K562 (cell line): ENCODE measurements at regions not wholly inside any gene's neighbourhood (a gene's known extent, or its start where the extent isn't known, plus 50 kb on each side); places are given as distances from the start of the nearest gene placed in this dataset.

ENCODE experiments used
- ATAC-seq: fragments of 200-7000 bp; cut with Tn5 transposase; 3 replicates; pipeline ENCODE4 v1.9.1; 2020; ENCODE audit warnings: moderate library complexity
- BruUV-seq: library from RNA; stranded (reverse); fragments of 400-500 nt; replicated peaks from 2 replicates; lab custom pipeline; 2021; lab: Mats Ljungman, UMichigan
- CTCF ChIA-PET: fragments of 300-600 bp; formaldehyde crosslinking; extraction: SDS; loops from one replicate; lab custom pipeline; 2021; ENCODE audit warnings: low intra/inter-chr PET ratio; lab: Yijun Ruan, JAX
- POLR2A ChIA-PET: fragments of 300-600, 350-650 bp; sonication (Branson Sonifier 250); formaldehyde crosslinking; extraction: SDS; loops from one replicate; lab custom pipeline; 2021; ENCODE audit warnings: antibody characterized with exemption, inconsistent platforms; lab: Yijun Ruan, JAX
- DNase-seq, 4 experiments: peaks; one replicate each; pipeline versions ENCODE4 v3.0.0 to v3.0.0-alpha.2; 2011 to 2018; ENCODE audit warnings: low spot score in 3 of 4, mixed read lengths in 3 of 4; ENCODE audit errors: extremely low read depth in 1 of 4
- FAIRE-seq: peaks from 2 replicates; lab custom pipeline; 2011; peaks lifted over from hg19 to GRCh38; lab: Jason Lieb, UNC
- H2AFZ ChIP-seq: 2 replicates; pipeline ENCODE4 v1.6.0; 2011; ENCODE audit warnings: low read depth, low read length, control low read depth, inconsistent platforms
- H3K27ac ChIP-seq: fragments of 200-600 bp; 3 replicates; pipeline ENCODE4 v1.8.0; 2011; ENCODE audit warnings: low read depth, mild to moderate bottlenecking, control low read depth, inconsistent platforms, low read length, moderate library complexity, mixed read lengths; ENCODE audit errors: extremely low read depth
- H3K27me3 ChIP-seq, 2 experiments: fragments of 300-600 bp in 1 of 2; 2 replicates in 1 of 2; 3 replicates in 1 of 2; pipeline versions ENCODE4 v1.6.0 to v1.8.0; 2011; ENCODE audit warnings: inconsistent platforms in 2 of 2, low read length in 2 of 2, mild to moderate bottlenecking in 1 of 2, mixed read lengths in 1 of 2, moderate library complexity in 1 of 2; ENCODE audit not compliant: control insufficient read depth in 2 of 2, insufficient read depth in 2 of 2
- H3K36me3 ChIP-seq: fragments of 300-600 bp; 3 replicates; pipeline ENCODE4 v1.8.0; 2011; ENCODE audit warnings: mild to moderate bottlenecking, low read length, inconsistent platforms; ENCODE audit not compliant: control insufficient read depth, insufficient read depth
- H3K4me1 ChIP-seq, 2 experiments: fragments of 200-600 bp in 1 of 2; replicated peaks in 1 of 2; 2 replicates in 1 of 2; 3 replicates in 1 of 2; pipeline versions ENCODE4 v1.5.1 to v1.8.0; 2011; ENCODE audit warnings: inconsistent platforms in 2 of 2, low read length in 2 of 2, mild to moderate bottlenecking in 1 of 2, mixed read lengths in 1 of 2, moderate library complexity in 1 of 2; ENCODE audit not compliant: control insufficient read depth in 2 of 2, insufficient read depth in 2 of 2
- H3K4me2 ChIP-seq: 2 replicates; pipeline ENCODE4 v1.6.1; 2011; ENCODE audit warnings: low read length, control low read depth, inconsistent platforms, mixed read lengths; ENCODE audit not compliant: insufficient read depth
- H3K4me3 ChIP-seq: fragments of 200-600 bp; sonication (generic), shearing (Covaris generic); 2 replicates; pipeline ENCODE4 v1.5.1; 2016; ENCODE audit warnings: control low read depth, inconsistent platforms
- H3K79me2 ChIP-seq: fragments of 200-600 bp; 3 replicates; pipeline ENCODE4 v1.8.0; 2011; ENCODE audit warnings: low read length, inconsistent platforms; ENCODE audit not compliant: control insufficient read depth, insufficient read depth
- H3K9ac ChIP-seq, 2 experiments: 2 replicates each; pipeline versions ENCODE4 v1.6.0 to v1.6.1; 2011; ENCODE audit warnings: low read depth in 2 of 2, low read length in 2 of 2, control low read depth in 1 of 2, inconsistent platforms in 1 of 2, mild to moderate bottlenecking in 1 of 2, mixed read lengths in 1 of 2; ENCODE audit not compliant: insufficient read depth in 1 of 2
- H3K9me1 ChIP-seq: one replicate; pipeline ENCODE4 v1.6.0; 2011; ENCODE audit warnings: inconsistent platforms, mild to moderate bottlenecking, low read length, moderate library complexity; ENCODE audit not compliant: control insufficient read depth, insufficient read depth
- H3K9me3 ChIP-seq: replicated peaks from 2 replicates; pipeline ENCODE4 v1.5.1; 2011; ENCODE audit warnings: low read depth, low read length, inconsistent platforms; ENCODE audit not compliant: control insufficient read depth, insufficient read depth
- H4K20me1 ChIP-seq: replicated peaks from 2 replicates; pipeline ENCODE4 v1.6.1; 2011; ENCODE audit warnings: low read length, inconsistent platforms, mixed read lengths; ENCODE audit not compliant: control insufficient read depth, insufficient read depth
- BMI1 ChIP-seq: fragments of 150-350 bp; IDR thresholded peaks from 2 replicates; pipeline ENCODE4 v1.6.1; 2014; ENCODE audit warnings: low read length
- CBX8 ChIP-seq: fragments of 200-600 bp; sonication (generic); IDR thresholded peaks from 2 replicates; pipeline ENCODE4 v1.6.1; 2012; ENCODE audit warnings: borderline replicate concordance, mixed run types, low read depth, mild to moderate bottlenecking, moderate library complexity, mixed read lengths, low read length, control low read depth, inconsistent platforms; ENCODE audit not compliant: poor library complexity, severe bottlenecking; ENCODE audit errors: extremely low read depth
- DEAF1 ChIP-seq: fragments of 450-650 bp; formaldehyde crosslinking; IDR thresholded peaks from 2 replicates; pipeline ENCODE4 v1.4.0; 2020; ENCODE audit warnings: mild to moderate bottlenecking, moderate library complexity
- PRPF4 ChIP-seq: fragments of 200-400 bp; formaldehyde crosslinking; IDR thresholded peaks from one replicate; pipeline ENCODE4 v1.6.1; 2017; ENCODE audit warnings: low read length, low read depth, mild to moderate bottlenecking; ENCODE audit not compliant: insufficient read depth, poor library complexity, severe bottlenecking
- ZBTB40 ChIP-seq, 2 experiments: fragments of 450-650 bp in 1 of 2; sonication (generic) in 1 of 2; formaldehyde crosslinking in 1 of 2; IDR thresholded peaks; 2 replicates each; pipeline versions ENCODE4 v1.7.1 to v1.9.0; 2016 to 2022; ENCODE audit warnings: inconsistent platforms in 1 of 2, mild to moderate bottlenecking in 1 of 2, missing genetic modification reagents in 1 of 2
- ZNF41 ChIP-seq: fragments of 250-450 bp; sonication (Bioruptor Pico); conservative IDR thresholded peaks from 2 replicates; pipeline ENCODE4 v1.4.0; 2020; ENCODE audit warnings: mild to moderate bottlenecking
- WGBS: fragments of 100-300 bp; shearing (Covaris generic); methylation state at CpG from one replicate; pipeline ENCODE4 v1.1.6; 2016; ENCODE audit warnings: low coverage, mixed read lengths; ENCODE audit not compliant: insufficient coverage; ENCODE audit errors: missing lambda C conversion rate; 5-methylcytosine and 5-hydroxymethylcytosine counted together
- in situ Hi-C: fragments of 300-500 bp; cut with MboI; formaldehyde crosslinking; loops from 4 replicates; pipeline ENCODE4 v1.15.0; 2018; ENCODE audit warnings: inconsistent platforms, mixed read lengths
- intact Hi-C: fragments of 100-400 bp; cut with micrococcal nuclease; formaldehyde crosslinking; loops from 2 replicates; pipeline ENCODE4 v1.14.2; 2022
- TF ChIP-seq, protein P1 (sequence below): fragments of 450-650 bp; IDR thresholded peaks from 2 replicates; pipeline ENCODE4 v1.6.1; 2017; ENCODE audit warnings: antibody characterized with exemption

DNA sequence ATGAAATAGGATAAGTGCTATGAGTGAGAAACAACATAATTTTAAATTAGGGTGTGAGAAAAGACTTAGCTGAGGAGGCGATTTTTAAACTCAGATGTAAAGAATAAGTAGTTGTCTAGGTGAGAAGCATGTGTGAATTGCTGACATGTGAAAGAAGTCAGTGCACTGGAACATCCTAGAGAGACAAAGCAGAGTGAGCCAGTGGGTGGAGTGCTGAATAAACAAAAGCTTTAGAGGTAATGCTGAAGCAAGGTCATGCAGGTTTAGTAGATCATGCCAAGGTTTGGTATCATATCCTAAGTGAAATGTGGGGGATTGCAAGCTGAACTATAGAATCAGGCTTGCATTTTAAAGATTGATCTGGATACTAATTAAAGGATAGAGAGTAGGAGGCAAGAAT lies 89.4 kb downstream of the KIF2B start:
- no peaks in the 10 kb centered on the region for H3K36me3 ChIP-seq
- BruUV-seq, result no TSS peak
- WGBS, result 0% methylated on average over 1 of the region's 1 CpG
- no peaks in the 10 kb centered on the region for H3K79me2 ChIP-seq
- no peak overlapping the region for H3K4me2 ChIP-seq
- H4K20me1 ChIP-seq, result no peaks in the 10 kb centered on the region
- no peak overlapping the region for H3K27ac ChIP-seq
- H3K27me3 ChIP-seq, result no peaks in the 10 kb centered on the region
- in situ Hi-C loops (no loop called here), intact Hi-C loops (no loop called here)
- H2AFZ ChIP-seq, result no peak overlapping the region
- no peak for ATAC-seq
- no peaks in the 10 kb centered on the region for H3K4me1 ChIP-seq
- H3K9ac ChIP-seq, result no peak overlapping the region
- ChIA-PET CTCF (no interaction called here), POLR2A (no interaction called here)
- no peaks in the 10 kb centered on the region for H3K9me1 ChIP-seq
- H3K4me3 ChIP-seq, result no peak overlapping the region
- no peak for FAIRE-seq
- no peaks in the 10 kb centered on the region for H3K9me3 ChIP-seq
- no peak for DNase-seq
- TF ChIP-seq DEAF1 (no peak), PRPF4 (no peak), CBX8 (no peak), ZNF41 (CRISPR knock-in tag) (no peak), BMI1 (no peak), ZBTB40 (IDR thresholded peaks at IDR 0.05) (no peak), ZBTB40 (CRISPR knock-in tag; IDR thresholded peaks at IDR 0.05) (no peak)
- TF ChIP-seq, protein P1, sequence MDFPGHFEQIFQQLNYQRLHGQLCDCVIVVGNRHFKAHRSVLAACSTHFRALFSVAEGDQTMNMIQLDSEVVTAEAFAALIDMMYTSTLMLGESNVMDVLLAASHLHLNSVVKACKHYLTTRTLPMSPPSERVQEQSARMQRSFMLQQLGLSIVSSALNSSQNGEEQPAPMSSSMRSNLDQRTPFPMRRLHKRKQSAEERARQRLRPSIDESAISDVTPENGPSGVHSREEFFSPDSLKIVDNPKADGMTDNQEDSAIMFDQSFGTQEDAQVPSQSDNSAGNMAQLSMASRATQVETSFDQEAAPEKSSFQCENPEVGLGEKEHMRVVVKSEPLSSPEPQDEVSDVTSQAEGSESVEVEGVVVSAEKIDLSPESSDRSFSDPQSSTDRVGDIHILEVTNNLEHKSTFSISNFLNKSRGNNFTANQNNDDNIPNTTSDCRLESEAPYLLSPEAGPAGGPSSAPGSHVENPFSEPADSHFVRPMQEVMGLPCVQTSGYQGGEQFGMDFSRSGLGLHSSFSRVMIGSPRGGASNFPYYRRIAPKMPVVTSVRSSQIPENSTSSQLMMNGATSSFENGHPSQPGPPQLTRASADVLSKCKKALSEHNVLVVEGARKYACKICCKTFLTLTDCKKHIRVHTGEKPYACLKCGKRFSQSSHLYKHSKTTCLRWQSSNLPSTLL, result no peak
